LNCaP clone FGC (cell line): ENCODE measurements at regions not wholly inside any gene's neighbourhood (a gene's known extent, or its start where the extent isn't known, plus 50 kb on each side); places are given as distances from the start of the nearest gene placed in this dataset.
A peak's percentile ranks its signal among the peaks of the same experiment; 100 is the strongest.

Experiments used
- DNase-seq: peaks from one replicate; pipeline ENCODE4 v3.0.0-alpha.2; 2011; ENCODE audit warnings: low read depth
- H3K4me3 ChIP-seq: 2 replicates; pipeline ENCODE4 v1.5.1; 2011; ENCODE audit warnings: mild to moderate bottlenecking, low read depth, low read length, control low read depth
- CTCF ChIP-seq: IDR thresholded peaks from 2 replicates; pipeline ENCODE4 v1.5.1; 2012; ENCODE audit warnings: mild to moderate bottlenecking; ENCODE audit not compliant: control insufficient read depth, insufficient read depth; ENCODE audit errors: extremely low read depth

- DNase-seq = peak; percentile 38
- no peak for TF ChIP-seq CTCF
- H3K4me3 ChIP-seq = no peak overlapping the region
These were observed 612.1 kb upstream of the FZD8 start for GRCh38 chr10:36254199-36254598.

GRCh38 chr10:36253731-36254130, 611.6 kb upstream of the FZD8 start:
- TF ChIP-seq CTCF = no peak
- no peak overlapping the region for H3K4me3 ChIP-seq
- no peak for DNase-seq

- DNase-seq = no peak
- TF ChIP-seq CTCF = no peak
- no peak overlapping the region for H3K4me3 ChIP-seq
These were observed 609.0 kb upstream of the FZD8 start for GRCh38 chr10:36251068-36251467.

- H3K4me3 ChIP-seq = no peak overlapping the region
- no peak for DNase-seq
- TF ChIP-seq CTCF = no peak
These were observed 606.3 kb upstream of the FZD8 start for GRCh38 chr10:36248304-36248981.

GRCh38 chr10:36247478-36247877, 605.4 kb upstream of the FZD8 start:
- no peak for DNase-seq
- TF ChIP-seq CTCF = no peak
- H3K4me3 ChIP-seq = no peak overlapping the region

- no peak for DNase-seq
- TF ChIP-seq CTCF = no peak
- no peak overlapping the region for H3K4me3 ChIP-seq
These were observed 594.8 kb upstream of the FZD8 start for GRCh38 chr10:36236931-36237330.

GRCh38 chr10:36236341-36236740, 594.2 kb upstream of the FZD8 start:
- no peak for DNase-seq
- TF ChIP-seq CTCF = no peak

More at GRCh38 chr10:36236341-36236740, 594.2 kb upstream of the FZD8 start:
- no peak overlapping the region for H3K4me3 ChIP-seq
